Upper lobe of left lung (tissue), 6 donors: ENCODE measurements at regions not wholly inside any gene's neighbourhood (a gene's known extent, or its start where the extent isn't known, plus 50 kb on each side); places are given as distances from the start of the nearest gene placed in this dataset.

Source experiments
- ATAC-seq, 2 donors: fragments of 200-7000 bp; cut with Tn5 transposase; one replicate each; pipeline ENCODE4 v1.9.1; 2022; ENCODE audit warnings: mild to moderate bottlenecking in 2 of 2, moderate library complexity in 2 of 2; ENCODE audit not compliant: low FRiP score in 2 of 2
- DNase-seq, 2 donors: peaks; one replicate each; pipeline ENCODE4 v3.0.0-alpha.2; 2019 to 2020
- H3K27ac ChIP-seq, 4 donors: fragments of 200-600 bp; sonication (generic); one replicate each; pipeline ENCODE4 v1.5.1; 2016 to 2019
- H3K27me3 ChIP-seq, 4 donors: fragments of 200-600 bp; sonication (generic); one replicate each; pipeline ENCODE4 v1.5.1; 2017 to 2019
- H3K36me3 ChIP-seq, 4 donors: fragments of 200-600 bp; sonication (generic); one replicate each; pipeline ENCODE4 v1.5.1; 2016 to 2019
- H3K4me1 ChIP-seq, 4 donors: fragments of 200-600 bp; sonication (generic); one replicate each; pipeline ENCODE4 v1.5.1; 2018 to 2019
- H3K4me3 ChIP-seq, 4 donors: fragments of 200-600 bp; sonication (generic); one replicate each; pipeline ENCODE4 v1.5.1; 2017 to 2019; ENCODE audit warnings: mild to moderate bottlenecking in 2 of 4, moderate library complexity in 1 of 4
- H3K9me3 ChIP-seq, 4 donors: fragments of 200-600 bp; sonication (generic); one replicate each; pipeline ENCODE4 v1.5.1; 2018 to 2019
- CTCF ChIP-seq, 6 experiments: fragments of 450-650 bp in 4 of 6; fragments of 200-600 bp in 2 of 6; sonication (generic) in 2 of 6; IDR thresholded peaks; one replicate each; pipeline ENCODE4 v1.5.1; 2016 to 2019; ENCODE audit warnings: antibody characterized with exemption in 6 of 6
- EP300 ChIP-seq, 4 donors: sonication (generic); formaldehyde crosslinking; IDR thresholded peaks; one replicate each; pipeline ENCODE4 v1.5.1; 2017; ENCODE audit warnings: antibody characterized with exemption in 4 of 4, control low read depth in 2 of 4
- POLR2A ChIP-seq, 4 donors: fragments of 450-650 bp; IDR thresholded peaks; one replicate each; pipeline ENCODE4 v1.5.1; 2016 to 2017; ENCODE audit warnings: antibody characterized with exemption in 4 of 4, mild to moderate bottlenecking in 2 of 4
- POLR2AphosphoS5 ChIP-seq, 2 donors: sonication (generic); formaldehyde crosslinking; IDR thresholded peaks; one replicate each; pipeline ENCODE4 v1.5.1; 2017; ENCODE audit warnings: antibody characterized with exemption in 2 of 2
- WGBS, 2 donors: methylation state at CpG; one replicate each; pipeline ENCODE4 v1.1.5; 2017 to 2018; 5-methylcytosine and 5-hydroxymethylcytosine counted together
- donor health status: DM: no; HTN: no; CAD: no; lungs with moderate emphysema.
- donor health status: DM: no; HTN: yes; CAD: no; lungs with severe emphysema.

GRCh38 chr17:71828182-71828596 lies 292.6 kb upstream of the SOX9 start:
- no peaks in the 10 kb centered on the region for H3K27me3 ChIP-seq
- WGBS, 2 donors = 20% methylated on average over 5 of the region's 5 CpGs
- H3K36me3 ChIP-seq = no peaks in the 10 kb centered on the region
- no peak for DNase-seq
- no peak overlapping the region for H3K27ac ChIP-seq
- ATAC-seq = no peak
- no peak overlapping the region for H3K4me3 ChIP-seq
- H3K9me3 ChIP-seq = no peaks in the 10 kb centered on the region
- TF ChIP-seq POLR2A (IDR thresholded peaks at IDR 0.05) (no peak), CTCF (IDR thresholded peaks at IDR 0.05) (no peak), EP300 (IDR thresholded peaks at IDR 0.05) (no peak), POLR2AphosphoS5 (IDR thresholded peaks at IDR 0.05) (no peak)
- no peaks in the 10 kb centered on the region for H3K4me1 ChIP-seq

- ATAC-seq = no peak
- DNase-seq = no peak
- Histone ChIP-seq H3K36me3 (no peaks in the 10 kb centered on the region), H3K27ac (no peak overlapping the region), H3K4me3 (no peak overlapping the region), H3K27me3 (no peaks in the 10 kb centered on the region), H3K9me3 (no peaks in the 10 kb centered on the region), H3K4me1 (no peaks in the 10 kb centered on the region)
- TF ChIP-seq POLR2AphosphoS5 (IDR thresholded peaks at IDR 0.05) (no peak), CTCF (IDR thresholded peaks at IDR 0.05) (no peak), EP300 (IDR thresholded peaks at IDR 0.05) (no peak), POLR2A (IDR thresholded peaks at IDR 0.05) (no peak)
- 50 to 59% methylated on average over 6 to 7 of the region's 7 CpGs for WGBS, 2 donors
Observed at GRCh38 chr17:71830866-71831265, 290.0 kb upstream of the SOX9 start.

GRCh38 chr17:71842986-71843385 lies 277.8 kb upstream of the SOX9 start:
- DNase-seq (no peak), ATAC-seq (no peak)
- Histone ChIP-seq H3K4me1 (no peaks in the 10 kb centered on the region), H3K36me3 (no peaks in the 10 kb centered on the region), H3K9me3 (peaks cover 0 to 4% (median 0%) of the 10 kb centered on the region in 4 donors), H3K27me3 (no peaks in the 10 kb centered on the region), H3K4me3 (no peak overlapping the region), H3K27ac (no peak overlapping the region)
- 81 to 94% methylated on average over 3 of the region's 3 CpGs for WGBS, 2 donors
- no peak for TF ChIP-seq POLR2AphosphoS5 (IDR thresholded peaks at IDR 0.05)
- TF ChIP-seq POLR2A (IDR thresholded peaks at IDR 0.05) = no peak
- no peak for TF ChIP-seq EP300 (IDR thresholded peaks at IDR 0.05)
- TF ChIP-seq CTCF (IDR thresholded peaks at IDR 0.05) = no peak

GRCh38 chr17:71845337-71845736 lies 275.5 kb upstream of the SOX9 start:
- ATAC-seq (no peak), DNase-seq (no peak)
- 89 to 95% methylated on average over 2 of the region's 2 CpGs for WGBS, 2 donors
- Histone ChIP-seq H3K27ac (no peak overlapping the region), H3K36me3 (no peaks in the 10 kb centered on the region), H3K9me3 (peaks cover 0 to 4% (median 0%) of the 10 kb centered on the region in 4 donors), H3K4me1 (no peaks in the 10 kb centered on the region), H3K27me3 (no peaks in the 10 kb centered on the region), H3K4me3 (no peak overlapping the region)
- no peak for TF ChIP-seq POLR2A (IDR thresholded peaks at IDR 0.05)
- TF ChIP-seq POLR2AphosphoS5 (IDR thresholded peaks at IDR 0.05) = no peak
- no peak for TF ChIP-seq EP300 (IDR thresholded peaks at IDR 0.05)
- TF ChIP-seq CTCF (IDR thresholded peaks at IDR 0.05) = no peak

- DNase-seq (no peak), ATAC-seq (no peak)
- no peaks in the 10 kb centered on the region for H3K36me3 ChIP-seq
- no peaks in the 10 kb centered on the region for H3K27me3 ChIP-seq
- 91 to 95% methylated on average over 8 of the region's 8 CpGs for WGBS, 2 donors
- no peak overlapping the region for H3K27ac ChIP-seq
- no peak for TF ChIP-seq CTCF (IDR thresholded peaks at IDR 0.05)
- no peak for TF ChIP-seq EP300 (IDR thresholded peaks at IDR 0.05)
- TF ChIP-seq POLR2A (IDR thresholded peaks at IDR 0.05) = no peak
- no peak for TF ChIP-seq POLR2AphosphoS5 (IDR thresholded peaks at IDR 0.05)
- no peak overlapping the region for H3K4me3 ChIP-seq
- no peaks in the 10 kb centered on the region for H3K4me1 ChIP-seq
- H3K9me3 ChIP-seq = peaks cover 0 to 4% (median 0%) of the 10 kb centered on the region in 4 donors
Observed at GRCh38 chr17:71846561-71847110, 274.2 kb upstream of the SOX9 start.
